NOMO-1 treated with DMSO at 0.1 percent for 48 hours (cell line): ENCODE measurements at regions not wholly inside any gene's neighbourhood (a gene's known extent, or its start where the extent isn't known, plus 50 kb on each side); places are given as distances from the start of the nearest gene placed in this dataset.

ENCODE experiments used
- DNase-seq: peaks from one replicate; lab custom pipeline; 2025; ENCODE audit not compliant: unreplicated experiment; lab: John Stamatoyannopoulos, UW

DNA sequence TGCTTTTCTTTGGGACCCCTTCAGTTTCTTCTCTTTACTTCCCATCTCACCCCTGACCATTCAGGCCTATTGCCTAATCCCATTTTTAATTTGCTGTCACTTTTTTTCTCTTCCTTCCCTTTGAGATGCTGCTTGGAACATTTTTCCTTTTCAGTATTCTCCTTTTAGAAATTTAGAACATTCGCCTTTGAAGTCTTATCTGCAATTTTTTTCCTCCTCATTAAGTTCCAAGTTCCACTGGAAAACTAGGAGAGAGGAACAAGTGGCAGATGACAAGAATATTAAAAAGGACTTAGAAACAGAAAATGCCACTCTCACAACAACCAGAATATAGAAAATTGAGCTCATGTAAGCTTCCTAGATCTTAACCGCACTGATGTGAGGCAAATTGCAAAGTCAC is 126.6 kb downstream of the PSMG1 start:
- DNase-seq: no peak

DNA sequence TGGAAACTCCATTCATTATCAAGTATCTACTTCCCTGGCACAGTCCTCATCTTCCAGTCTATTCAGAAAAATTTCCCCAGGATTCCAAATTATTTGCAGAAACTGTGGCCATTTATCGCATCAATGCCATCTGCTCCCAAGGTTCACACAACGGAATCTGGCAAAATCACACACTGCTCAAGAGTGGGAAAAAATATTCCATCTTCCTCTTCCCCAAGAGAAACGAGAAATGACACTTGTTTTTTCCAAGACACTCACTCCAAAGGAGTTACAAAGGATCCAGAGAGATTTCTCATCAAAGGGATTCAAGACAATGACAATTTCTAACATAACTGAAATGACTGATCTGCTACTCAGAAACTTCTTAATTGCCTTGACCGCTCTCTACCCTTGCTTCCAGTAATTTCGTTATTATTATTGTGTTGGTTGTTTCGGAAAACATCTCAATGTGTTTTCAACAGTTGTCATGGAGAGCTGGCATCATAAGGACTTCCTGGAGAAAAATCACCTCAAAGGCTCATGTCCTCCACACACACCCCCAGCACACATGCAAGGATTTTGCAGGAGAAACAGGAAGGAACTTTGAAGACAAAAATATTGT is 128.0 kb downstream of the PSMG1 start:
- peak; percentile 66 for DNase-seq

DNA sequence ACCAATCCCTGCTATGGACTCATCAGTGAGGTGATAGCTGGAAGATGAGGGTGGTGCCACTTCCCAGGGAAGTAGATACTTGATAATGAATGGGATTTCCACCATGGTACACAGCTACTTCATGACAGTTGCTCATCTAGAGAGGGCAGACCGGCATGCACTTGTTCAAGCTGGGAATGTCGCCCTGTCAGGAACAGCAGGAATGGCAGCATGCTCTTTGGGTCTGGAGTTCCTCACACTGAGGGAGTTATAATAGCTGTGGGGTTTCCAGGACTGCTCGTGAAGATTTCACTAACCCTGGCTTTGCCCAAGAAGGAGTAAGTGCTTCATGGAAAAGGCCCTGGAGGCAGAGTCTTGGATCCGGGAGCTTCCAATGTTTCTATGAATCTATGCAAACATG is 129.2 kb downstream of the PSMG1 start:
- no peak for DNase-seq

DNA sequence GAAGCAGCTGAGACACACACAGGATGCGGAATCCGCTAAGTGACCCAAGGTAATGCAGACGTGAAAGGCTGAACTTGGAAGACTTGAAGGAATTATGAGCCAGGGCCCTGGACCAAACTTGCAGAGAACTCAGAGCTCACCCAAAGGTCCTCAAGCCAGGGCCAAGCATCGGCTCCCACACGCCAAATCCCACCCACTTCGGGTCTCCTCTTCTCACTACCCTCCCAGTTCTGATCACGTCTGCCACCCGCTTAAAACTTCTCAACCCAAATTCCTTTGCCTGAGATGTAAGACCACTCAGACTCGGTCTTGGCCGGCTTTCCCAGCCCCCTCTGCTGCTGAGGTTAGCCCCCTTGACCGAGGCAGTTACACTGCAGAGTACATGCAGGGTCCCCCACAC is 130.1 kb downstream of the PSMG1 start:
- no peak for DNase-seq

DNA sequence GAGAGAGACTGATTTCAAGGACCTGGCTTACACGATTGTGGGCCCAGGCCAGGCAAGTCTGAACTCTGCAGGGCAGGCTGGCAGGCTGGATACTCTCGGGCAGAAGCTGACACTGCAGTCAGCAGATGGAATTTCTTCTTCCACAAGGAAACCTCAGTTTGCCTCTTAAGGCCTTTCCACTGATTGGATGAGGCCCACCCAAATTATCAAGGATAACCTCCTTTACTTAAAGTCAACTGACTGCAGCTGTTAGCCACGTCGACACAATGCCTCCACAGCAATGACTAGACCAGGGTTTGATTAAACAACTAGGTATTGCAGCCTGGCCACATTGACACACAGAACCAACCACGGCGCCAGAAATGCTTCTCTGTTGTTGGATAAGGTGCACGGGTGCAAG is 130.5 kb downstream of the PSMG1 start:
- DNase-seq: no peak

- no peak for DNase-seq
Measured at GRCh38 chr21:39051588-39051949, 131.7 kb downstream of the PSMG1 start.

GRCh38 chr21:39050841-39051587 is 132.2 kb downstream of the PSMG1 start:
- DNase-seq: no peak

DNA sequence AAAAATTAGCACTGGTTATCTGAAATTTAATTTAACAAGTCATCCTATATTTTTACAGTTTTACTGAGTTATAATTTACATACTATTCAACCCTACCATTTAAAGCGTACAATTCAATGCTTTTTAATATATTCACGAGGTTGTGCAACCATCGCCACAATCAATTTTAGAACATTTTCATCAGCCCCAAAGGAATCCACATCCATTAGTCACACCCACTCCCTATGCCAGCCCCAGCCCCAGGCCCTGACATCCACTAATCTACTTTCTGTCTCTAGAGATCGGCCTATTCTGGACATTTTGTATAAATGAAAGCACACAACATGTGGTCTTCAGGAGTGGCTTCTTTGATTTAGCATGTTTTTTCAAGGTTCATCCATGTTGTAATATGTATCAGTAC is 134.7 kb downstream of the PSMG1 start:
- DNase-seq: no peak

GRCh38 chr21:39048064-39048463 is 135.2 kb downstream of the PSMG1 start:
- DNase-seq: no peak

DNA sequence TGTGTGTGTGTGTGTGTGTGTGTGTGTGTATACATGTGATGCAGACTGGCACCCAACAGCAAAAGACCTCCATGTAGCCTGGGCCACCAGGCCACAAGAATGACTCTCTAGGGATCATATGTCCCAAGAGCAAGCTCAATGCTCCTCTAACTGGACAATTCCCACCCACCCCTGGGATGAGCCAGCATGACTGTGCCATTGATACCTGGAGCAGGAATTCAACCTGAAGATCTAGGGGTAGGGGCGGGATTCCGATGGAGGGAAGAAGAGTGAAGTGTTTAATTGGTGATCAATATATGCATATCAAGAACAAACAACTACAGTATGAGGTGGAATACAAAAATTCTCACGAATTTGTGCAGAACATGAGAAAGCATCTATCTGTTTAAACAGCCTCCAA is 136.2 kb downstream of the PSMG1 start:
- DNase-seq: no peak

DNA sequence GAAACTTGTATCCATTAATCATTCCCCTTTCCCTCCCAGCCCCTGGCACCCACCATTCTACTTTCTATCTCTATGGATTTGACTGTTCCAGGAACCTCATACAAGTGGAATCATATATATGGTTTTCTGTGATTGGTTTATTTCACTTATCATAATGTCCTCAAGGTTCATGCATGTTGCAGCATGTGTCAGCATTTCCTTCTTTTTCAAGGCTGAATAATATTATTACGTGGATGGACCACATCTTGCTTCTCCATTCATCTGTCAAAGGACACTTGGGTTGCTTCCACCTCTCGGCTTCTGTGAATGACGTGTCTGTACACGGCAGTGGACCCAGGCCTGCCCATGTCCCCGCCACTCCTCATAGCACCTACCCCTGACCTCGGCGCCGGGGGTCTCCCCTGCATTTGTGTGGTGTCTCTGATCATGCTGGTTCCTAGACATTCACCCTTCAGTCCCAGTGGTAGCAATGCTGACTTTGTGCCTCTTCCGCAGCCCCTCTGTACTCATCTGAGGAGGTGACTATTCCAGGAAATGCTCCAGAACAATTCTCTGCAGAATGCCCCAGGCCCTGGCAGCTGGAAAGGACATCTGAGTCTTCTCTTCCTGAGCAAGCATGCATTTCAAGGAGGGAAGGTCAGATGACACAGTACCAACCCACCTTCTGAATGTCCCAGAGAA is 136.9 kb downstream of the PSMG1 start:
- DNase-seq: no peak

GRCh38 chr21:39041816-39042215 is 141.4 kb downstream of the PSMG1 start:
- no peak for DNase-seq

DNA sequence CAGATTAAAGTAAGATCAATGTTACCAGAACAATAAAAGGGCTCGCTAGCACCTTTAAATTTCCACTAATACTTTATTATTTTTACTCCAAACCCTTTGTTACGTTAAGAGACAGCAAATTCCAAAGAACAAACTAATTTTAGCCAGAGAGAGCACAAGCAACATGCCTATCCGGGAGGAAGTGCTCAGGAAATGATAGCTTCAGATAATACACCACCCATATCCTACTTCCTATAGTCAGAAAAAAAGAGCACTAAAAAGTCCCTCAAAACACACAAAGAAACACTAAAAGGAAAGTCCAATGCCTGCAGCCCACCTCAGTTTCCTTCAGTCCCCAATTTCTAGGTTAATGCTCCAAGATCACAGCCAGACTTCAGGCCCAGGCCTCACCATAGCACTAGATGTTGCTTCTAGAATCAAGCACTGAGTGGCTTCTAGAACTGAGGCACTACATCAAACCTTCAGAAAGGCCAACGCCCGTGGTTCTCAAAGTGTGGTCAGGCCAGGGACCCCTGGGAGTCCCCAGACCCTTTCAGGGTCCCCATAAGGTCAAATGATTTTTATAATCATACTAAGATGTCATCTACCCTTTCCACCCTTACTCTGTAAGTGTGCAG is 142.6 kb downstream of the PSMG1 start:
- DNase-seq: no peak

GRCh38 chr21:39037807-39038405 is 145.3 kb downstream of the PSMG1 start:
- no peak for DNase-seq

DNA sequence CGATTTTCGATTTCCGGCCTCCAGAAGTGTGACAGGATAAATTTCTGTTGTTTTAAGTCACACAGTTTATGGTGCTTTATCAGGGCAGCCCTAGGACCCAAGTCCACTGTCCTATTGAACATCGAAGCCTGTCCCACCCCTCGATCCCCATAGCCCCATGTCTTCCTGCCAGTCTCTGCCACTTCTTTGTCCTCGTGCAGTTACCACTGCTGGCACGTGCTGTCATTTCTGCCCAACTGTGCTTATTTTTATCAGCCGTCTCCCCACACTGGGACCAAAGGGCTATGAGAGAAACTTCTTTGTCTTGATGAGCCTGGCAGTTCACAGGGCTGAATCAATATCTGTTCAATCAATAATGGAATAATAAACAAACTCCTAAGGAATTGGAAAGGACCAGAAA is 146.7 kb downstream of the PSMG1 start:
- DNase-seq: no peak

GRCh38 chr21:39034590-39035536 is 148.4 kb downstream of the PSMG1 start:
- no peak for DNase-seq

DNA sequence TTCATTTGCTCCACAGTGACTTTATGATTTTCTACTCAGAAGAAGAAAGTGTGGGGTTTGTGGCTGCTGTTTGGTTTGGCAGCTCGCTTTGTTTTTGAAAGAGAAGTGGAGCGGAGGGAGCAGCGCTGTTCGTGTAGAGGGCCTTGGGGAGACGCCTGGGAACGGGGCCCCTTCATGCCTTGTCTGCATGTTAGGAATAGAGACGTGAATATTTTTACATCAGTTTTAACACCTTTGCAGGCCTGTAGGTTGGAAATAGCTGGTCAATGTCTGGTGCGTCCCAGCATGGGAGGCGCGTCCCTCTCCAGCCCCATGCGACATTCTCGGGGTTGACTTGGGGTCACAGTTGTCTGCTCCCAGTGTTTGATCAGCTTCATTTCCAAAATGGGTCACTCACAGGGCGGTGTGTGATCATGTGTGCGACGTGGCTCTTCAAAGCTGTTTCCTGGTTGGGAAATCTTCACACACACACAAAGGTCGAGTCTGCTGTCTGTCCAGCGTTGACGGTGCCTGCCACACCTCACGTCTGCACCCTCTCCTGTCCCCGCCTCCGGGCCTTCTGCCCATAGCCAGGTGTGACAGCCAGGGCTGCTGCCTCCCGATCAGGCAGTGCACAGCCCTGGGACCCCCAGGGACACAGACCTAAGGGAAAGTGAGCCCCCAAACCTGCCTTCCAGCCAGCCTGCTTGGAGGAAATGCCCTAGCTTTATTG is 149.2 kb downstream of the PSMG1 start:
- DNase-seq: no peak

GRCh38 chr21:39029900-39030884 is 153.1 kb downstream of the PSMG1 start:
- DNase-seq: no peak
